Activated CD4-positive, alpha-beta T cell treated with anti-CD3 and anti-CD28 coated beads, Interleukin-2, amount 10 ng/mL, durations not matched to agents 24 days and 14 days (primary cell): ENCODE measurements at regions not wholly inside any gene's neighbourhood (a gene's known extent, or its start where the extent isn't known, plus 50 kb on each side); places are given as distances from the start of the nearest gene placed in this dataset.
A peak's percentile ranks its signal among the peaks of the same experiment; 100 is the strongest.
"Not testable (repeated sequence)": the region's sequence is repeated elsewhere in the genome, so short reads cannot be mapped to it uniquely, and the experiment has no call there.

ENCODE experiments used
- DNase-seq: peaks from one replicate; pipeline ENCODE4 v3.0.0; 2022
- H3K27ac Mint-ChIP-seq: one replicate; pipeline ENCODE4 v1.8.0; 2022; ENCODE audit warnings: mild to moderate bottlenecking, mixed read lengths
- H3K27me3 Mint-ChIP-seq: one replicate; pipeline ENCODE4 v1.8.0; 2022; ENCODE audit warnings: mixed read lengths
- H3K36me3 Mint-ChIP-seq: one replicate; pipeline ENCODE4 v1.8.0; 2022; ENCODE audit warnings: low read depth, mild to moderate bottlenecking, mixed read lengths
- H3K4me1 Mint-ChIP-seq: one replicate; pipeline ENCODE4 v1.8.0; 2021; ENCODE audit warnings: mixed read lengths
- H3K4me3 Mint-ChIP-seq: one replicate; pipeline ENCODE4 v1.8.0; 2022; ENCODE audit warnings: mild to moderate bottlenecking, moderate library complexity, mixed read lengths
- H3K9me3 Mint-ChIP-seq: one replicate; pipeline ENCODE4 v1.8.0; 2021; ENCODE audit warnings: mixed read lengths
- intact Hi-C: fragments of 100-400 bp; cut with micrococcal nuclease; formaldehyde crosslinking; loops from one replicate; pipeline ENCODE4 v1.15.1; 2023

DNA sequence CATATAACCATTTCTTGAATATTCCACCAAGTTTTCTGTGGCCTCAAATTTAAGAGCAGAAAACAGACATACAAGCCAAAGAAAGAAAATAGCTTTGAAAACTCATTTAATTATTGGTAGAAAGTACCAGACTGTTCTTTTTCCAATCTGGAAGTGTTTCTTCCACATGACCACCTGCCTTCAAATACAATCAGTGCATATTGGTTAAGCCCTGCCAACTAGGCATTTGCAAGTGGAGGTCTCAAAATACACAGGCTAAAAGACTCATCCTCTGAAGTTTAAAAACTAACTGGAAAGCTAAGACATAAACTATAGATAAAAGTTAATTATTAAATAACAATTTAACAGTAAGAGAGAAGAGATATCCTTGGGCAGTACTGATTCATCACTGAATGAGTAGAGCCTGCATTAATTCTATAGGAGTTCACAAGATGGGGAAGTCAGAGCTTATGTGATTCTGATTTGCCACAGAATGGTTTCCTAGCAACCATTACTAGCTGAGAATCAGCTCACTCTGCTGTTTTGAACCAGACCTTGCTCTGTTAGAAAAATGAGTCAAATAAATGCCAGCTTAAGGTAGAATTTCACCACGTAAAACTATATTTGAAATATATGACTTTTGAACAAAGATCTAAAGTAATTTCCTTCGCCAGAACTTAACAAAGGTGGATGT, 433.8 kb downstream of the FUT8 start:
- intact Hi-C loops = loop anchor here (1.0 to 5.0 kb wide), 5 partner anchors 68 to 674 kb away; no protein-coding TSS in a partner anchor
- DNase-seq = peak; percentile 79
- peak overlapping the region; percentile 87 for H3K27ac Mint-ChIP-seq
- peak overlapping the region; percentile 71 for H3K4me3 Mint-ChIP-seq
- peaks cover 11% of the 10 kb centered on the region for H3K36me3 Mint-ChIP-seq
- peaks cover 65% of the 10 kb centered on the region for H3K4me1 Mint-ChIP-seq
- peaks cover 14% of the 10 kb centered on the region for H3K9me3 Mint-ChIP-seq
- no peaks in the 10 kb centered on the region for H3K27me3 Mint-ChIP-seq

GRCh38 chr14:65847075-65847847, 434.7 kb downstream of the FUT8 start:
- H3K4me3 Mint-ChIP-seq = peak overlapping the region; percentile 71
- intact Hi-C loops = loop anchor here (1.0 to 5.0 kb wide), 7 partner anchors 32 to 675 kb away; no protein-coding TSS in a partner anchor
- DNase-seq = peak; percentile 95
- H3K27me3 Mint-ChIP-seq = no peaks in the 10 kb centered on the region
- H3K27ac Mint-ChIP-seq = peak overlapping the region; percentile 87
- peaks cover 67% of the 10 kb centered on the region for H3K4me1 Mint-ChIP-seq
- H3K36me3 Mint-ChIP-seq = peaks cover 17% of the 10 kb centered on the region
- peaks cover 21% of the 10 kb centered on the region for H3K9me3 Mint-ChIP-seq

DNA sequence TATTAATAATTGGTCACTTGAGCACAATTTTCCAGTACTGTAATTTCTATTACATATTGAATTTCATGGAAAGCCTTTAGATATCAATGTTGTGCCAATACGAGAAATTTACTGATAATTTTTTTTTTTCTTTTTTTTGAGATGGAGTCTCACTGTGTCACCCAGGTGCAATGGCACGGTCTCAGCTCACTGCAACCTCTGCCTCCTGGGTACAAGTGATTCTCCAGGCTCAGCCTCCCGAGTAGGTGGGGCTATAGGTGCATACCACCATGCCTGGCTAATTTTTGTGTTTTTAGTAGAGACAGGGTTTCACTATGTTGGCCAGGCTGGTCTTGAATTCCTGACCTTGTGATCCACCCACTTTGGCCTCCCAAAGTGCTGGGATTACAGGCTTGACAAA, 435.4 kb downstream of the FUT8 start:
- Mint-ChIP-seq H3K4me1 (peaks cover 65% of the 10 kb centered on the region), H3K36me3 (peaks cover 21% of the 10 kb centered on the region), H3K9me3 (peaks cover 27% of the 10 kb centered on the region)
- not testable (repeated sequence) for H3K27ac Mint-ChIP-seq, DNase-seq, H3K4me3 Mint-ChIP-seq, H3K27me3 Mint-ChIP-seq
- intact Hi-C loops = loop anchor here (1.0 to 5.0 kb wide), 7 partner anchors 31 to 676 kb away; no protein-coding TSS in a partner anchor

DNA sequence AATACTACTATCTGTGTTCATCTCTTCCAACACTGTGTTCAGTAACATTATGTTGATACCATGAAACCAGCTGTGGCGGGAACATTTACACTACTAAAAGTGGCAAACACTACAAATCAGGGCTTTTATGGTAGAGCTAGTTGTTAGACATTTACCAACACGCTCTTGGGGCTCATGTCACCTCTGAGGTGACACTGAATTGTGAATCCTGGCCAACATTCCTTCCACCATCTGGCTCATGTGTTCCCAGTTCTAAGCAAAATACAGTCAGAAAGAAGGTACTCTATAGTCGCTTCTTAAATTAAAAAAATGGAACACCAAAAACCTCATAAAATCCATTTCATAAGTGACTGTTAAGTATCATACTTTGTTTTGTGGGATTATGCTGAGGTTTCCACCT, 436.6 kb downstream of the FUT8 start:
- Mint-ChIP-seq H3K4me3 (peak overlapping the region; percentile 49), H3K27me3 (no peaks in the 10 kb centered on the region)

DNA sequence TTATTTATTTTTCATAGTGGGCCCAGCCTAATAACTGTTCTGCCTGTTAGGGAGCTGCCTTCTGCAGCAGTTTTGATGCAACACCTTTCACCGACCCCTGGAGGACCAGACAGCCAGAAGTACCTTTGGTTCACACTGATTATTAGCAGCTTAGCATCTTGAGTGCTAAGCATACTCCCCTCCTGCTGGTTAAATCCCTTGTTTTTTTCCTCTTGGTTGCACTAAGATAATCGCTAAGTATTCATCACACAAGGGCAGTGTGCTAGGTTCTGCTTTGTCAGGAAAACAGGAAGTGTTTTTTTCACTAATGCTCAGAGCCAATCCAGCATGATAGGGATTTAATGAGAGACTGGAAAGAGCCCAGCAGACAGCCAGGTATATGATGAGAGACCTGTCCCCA, 437.0 kb downstream of the FUT8 start:
- H3K9me3 Mint-ChIP-seq = peaks cover 30% of the 10 kb centered on the region
- H3K27me3 Mint-ChIP-seq = no peaks in the 10 kb centered on the region
- intact Hi-C loops = loop anchor here (5.0 kb wide), 2 partner anchors 562 to 677 kb away; no protein-coding TSS in a partner anchor
- peak overlapping the region; percentile 74 for H3K27ac Mint-ChIP-seq
- DNase-seq = no peak
- peaks cover 52% of the 10 kb centered on the region for H3K4me1 Mint-ChIP-seq
- peak overlapping the region; percentile 49 for H3K4me3 Mint-ChIP-seq
- H3K36me3 Mint-ChIP-seq = peaks cover 23% of the 10 kb centered on the region

More for the DNA sequence above, 436.6 kb downstream of the FUT8 start:
- Mint-ChIP-seq H3K27ac (peak overlapping the region; percentile 39), H3K4me1 (peaks cover 54% of the 10 kb centered on the region), H3K36me3 (peaks cover 25% of the 10 kb centered on the region), H3K9me3 (peaks cover 32% of the 10 kb centered on the region)
- DNase-seq = no peak
- intact Hi-C loops = loop anchor here (5.0 kb wide), 2 partner anchors 562 to 677 kb away; no protein-coding TSS in a partner anchor

GRCh38 chr14:65850429-65851135, 438.1 kb downstream of the FUT8 start:
- H3K27ac Mint-ChIP-seq = peak overlapping the region; percentile 74
- peak; percentile 93 for DNase-seq
- H3K4me3 Mint-ChIP-seq = peak overlapping the region; percentile 39
- peaks cover 26% of the 10 kb centered on the region for H3K9me3 Mint-ChIP-seq
- peaks cover 49% of the 10 kb centered on the region for H3K4me1 Mint-ChIP-seq
- no peaks in the 10 kb centered on the region for H3K27me3 Mint-ChIP-seq
- peaks cover 21% of the 10 kb centered on the region for H3K36me3 Mint-ChIP-seq
- intact Hi-C loops = loop anchor here (1.0 to 2.0 kb wide), 2 partner anchors 16 to 644 kb away; no protein-coding TSS in a partner anchor

- no peak for DNase-seq
- peaks cover 31% of the 10 kb centered on the region for H3K9me3 Mint-ChIP-seq
- intact Hi-C loops = no loop called here
- no peaks in the 10 kb centered on the region for H3K27me3 Mint-ChIP-seq
- peaks cover 25% of the 10 kb centered on the region for H3K36me3 Mint-ChIP-seq
- H3K4me3 Mint-ChIP-seq = no peak overlapping the region
- peaks cover 32% of the 10 kb centered on the region for H3K4me1 Mint-ChIP-seq
- no peak overlapping the region for H3K27ac Mint-ChIP-seq
Observed at GRCh38 chr14:65852689-65853088, 440.2 kb downstream of the FUT8 start.

DNA sequence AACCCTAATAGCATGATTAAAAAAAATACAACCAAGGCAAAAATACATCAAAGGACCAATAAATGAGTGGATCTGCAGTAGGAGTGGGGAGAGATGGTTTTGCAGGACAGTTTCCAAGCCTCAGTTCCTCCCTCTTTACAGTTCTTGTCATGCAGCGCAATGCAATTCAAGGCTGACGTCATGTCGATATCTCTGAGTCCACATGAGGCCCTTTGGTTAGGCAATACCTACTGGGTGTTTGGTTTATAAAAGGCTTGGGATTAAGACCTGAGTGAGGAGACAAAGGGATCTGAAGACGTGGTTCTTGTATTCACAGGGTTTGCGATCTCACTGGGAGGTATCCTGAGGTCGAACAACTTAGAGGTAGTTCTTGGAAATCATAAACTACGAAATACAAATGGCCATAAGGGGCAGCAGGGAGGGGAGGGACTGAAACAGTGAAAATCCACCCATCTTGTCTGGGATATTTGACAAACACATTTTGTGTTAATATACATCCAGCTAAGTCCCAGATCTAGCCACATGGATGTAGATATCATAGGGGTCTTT, 441.0 kb downstream of the FUT8 start:
- Mint-ChIP-seq H3K9me3 (peaks cover 32% of the 10 kb centered on the region), H3K27ac (no peak overlapping the region), H3K4me3 (no peak overlapping the region), H3K36me3 (peaks cover 25% of the 10 kb centered on the region), H3K27me3 (no peaks in the 10 kb centered on the region), H3K4me1 (peaks cover 32% of the 10 kb centered on the region)
- intact Hi-C loops = no loop called here
- no peak for DNase-seq

DNA sequence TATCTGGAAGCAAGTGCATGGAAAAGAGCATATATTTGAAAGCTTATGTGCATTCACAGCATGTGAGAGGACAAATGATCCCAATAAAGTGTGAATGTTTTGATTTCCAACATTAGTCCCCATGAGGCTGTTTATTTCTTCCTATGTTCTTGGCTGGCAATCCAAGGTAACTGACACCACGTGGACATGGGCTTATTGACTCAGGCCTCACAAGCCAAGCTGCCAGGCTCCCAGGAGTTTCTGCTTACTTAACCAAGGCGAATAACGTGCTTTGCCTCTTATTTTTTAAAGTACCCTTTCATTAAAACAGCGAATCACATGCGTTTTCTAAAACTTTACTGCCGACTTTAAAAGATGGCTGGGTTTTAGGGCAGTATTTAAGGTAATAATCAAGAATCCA, 441.7 kb downstream of the FUT8 start:
- DNase-seq = no peak
- H3K4me1 Mint-ChIP-seq = peaks cover 32% of the 10 kb centered on the region
- no peak overlapping the region for H3K27ac Mint-ChIP-seq
- peaks cover 26% of the 10 kb centered on the region for H3K36me3 Mint-ChIP-seq
- no peaks in the 10 kb centered on the region for H3K27me3 Mint-ChIP-seq
- H3K9me3 Mint-ChIP-seq = peaks cover 33% of the 10 kb centered on the region
- no peak overlapping the region for H3K4me3 Mint-ChIP-seq
- intact Hi-C loops = no loop called here

DNA sequence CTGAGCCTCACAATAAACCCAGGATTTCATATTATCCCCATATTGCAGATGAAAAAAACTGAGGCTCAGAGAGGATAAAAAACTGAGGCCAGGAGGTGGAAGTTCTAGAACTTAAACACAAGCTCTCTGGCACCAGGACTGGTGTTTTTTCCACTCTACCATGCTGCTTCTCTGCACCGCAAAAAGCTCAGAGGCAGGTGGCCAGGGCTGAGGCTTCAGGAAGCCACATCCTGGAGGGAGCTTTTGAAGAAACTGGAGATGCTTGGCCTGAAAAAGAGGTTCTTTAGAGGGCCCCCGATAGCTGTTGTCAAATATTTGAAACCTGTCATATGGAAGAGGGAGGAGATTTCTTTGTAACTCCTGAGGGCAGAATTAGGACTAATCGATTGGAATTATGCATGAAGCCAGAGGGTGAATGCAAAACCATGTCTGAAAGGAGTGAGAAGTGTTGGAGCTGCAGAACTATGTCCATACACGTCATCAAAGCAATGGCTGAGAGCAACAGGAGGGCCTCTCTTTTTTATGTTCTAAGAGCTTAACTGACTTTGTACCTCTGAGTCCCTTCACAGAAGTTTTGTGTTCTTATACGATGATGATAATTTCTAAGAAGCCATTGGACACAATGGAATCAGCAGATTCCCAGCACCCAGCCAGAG, 448.6 kb downstream of the FUT8 start:
- Mint-ChIP-seq H3K4me3 (peak overlapping the region; percentile 52), H3K4me1 (peaks cover 58% of the 10 kb centered on the region), H3K27ac (peak overlapping the region; percentile 54), H3K27me3 (no peaks in the 10 kb centered on the region), H3K9me3 (peaks cover 9% of the 10 kb centered on the region), H3K36me3 (peaks cover 11% of the 10 kb centered on the region)
- DNase-seq = peak; percentile 89
- intact Hi-C loops = no loop called here

GRCh38 chr14:65864549-65864948, 452.0 kb downstream of the FUT8 start:
- Mint-ChIP-seq H3K36me3 (peaks cover 2% of the 10 kb centered on the region), H3K9me3 (no peaks in the 10 kb centered on the region), H3K27me3 (no peaks in the 10 kb centered on the region), H3K4me1 (peaks cover 58% of the 10 kb centered on the region), H3K4me3 (no peak overlapping the region), H3K27ac (peak overlapping the region; percentile 35)
- intact Hi-C loops = no loop called here
- DNase-seq = peak; percentile 70

DNA sequence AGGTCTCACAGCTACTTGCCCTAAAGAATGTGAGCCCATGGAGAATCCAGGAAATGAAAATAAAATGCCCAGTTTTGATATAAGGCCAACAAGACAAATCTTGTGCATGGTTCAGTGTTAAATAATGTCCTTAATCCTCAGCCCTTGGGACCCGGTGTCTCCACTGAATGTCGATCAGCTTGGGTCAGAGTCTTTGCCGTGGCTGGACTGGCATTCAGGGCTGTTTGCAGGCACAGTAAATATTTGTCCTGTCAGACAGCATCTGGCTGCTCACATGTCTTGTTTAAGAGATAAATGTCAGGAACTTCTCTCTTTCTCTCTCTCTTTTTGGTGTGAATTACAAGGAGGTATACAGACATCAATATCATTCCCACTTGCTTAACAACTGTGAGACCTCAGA, 452.5 kb downstream of the FUT8 start:
- peaks cover 57% of the 10 kb centered on the region for H3K4me1 Mint-ChIP-seq

GRCh38 chr14:65866448-65866847, 453.9 kb downstream of the FUT8 start:
- H3K36me3 Mint-ChIP-seq = peaks cover 2% of the 10 kb centered on the region
- H3K27ac Mint-ChIP-seq = no peak overlapping the region
- intact Hi-C loops = loop anchor here (2.0 kb wide), 1 partner anchor 16 kb away; no protein-coding TSS in a partner anchor
- H3K27me3 Mint-ChIP-seq = no peaks in the 10 kb centered on the region
- H3K4me3 Mint-ChIP-seq = no peak overlapping the region
- no peak for DNase-seq
- peaks cover 46% of the 10 kb centered on the region for H3K4me1 Mint-ChIP-seq
- H3K9me3 Mint-ChIP-seq = peaks cover 3% of the 10 kb centered on the region

More for the DNA sequence above, 452.5 kb downstream of the FUT8 start:
- Mint-ChIP-seq H3K27me3 (no peaks in the 10 kb centered on the region), H3K27ac (peak overlapping the region; percentile 4), H3K4me3 (peak overlapping the region; percentile 13), H3K9me3 (no peaks in the 10 kb centered on the region), H3K36me3 (peaks cover 2% of the 10 kb centered on the region)
- intact Hi-C loops = no loop called here
- DNase-seq = no peak
